OCI-LY1 (cell line): ENCODE measurements at regions not wholly inside any gene's neighbourhood (a gene's known extent, or its start where the extent isn't known, plus 50 kb on each side); places are given as distances from the start of the nearest gene placed in this dataset.

Experiments used
- H2AFZ ChIP-seq: fragments of 200-600 bp; sonication (generic), shearing (Covaris generic); 2 replicates; pipeline ENCODE4 v1.6.0; 2014; ENCODE audit warnings: antibody characterized with exemption, mild to moderate bottlenecking, low read length
- H3F3A ChIP-seq: fragments of 200-600 bp; sonication (generic), shearing (Covaris generic); 2 replicates; pipeline ENCODE4 v1.6.0; 2014; ENCODE audit warnings: mild to moderate bottlenecking, antibody characterized with exemption, low read length, moderate library complexity; ENCODE audit not compliant: insufficient read depth
- H3K27ac ChIP-seq: fragments of 200-600 bp; sonication (generic); 2 replicates; pipeline ENCODE4 v1.5.1; 2014; ENCODE audit warnings: low read length, mixed run types, mild to moderate bottlenecking, low read depth; ENCODE audit not compliant: poor library complexity, severe bottlenecking
- H3K27me3 ChIP-seq: fragments of 200-600 bp; sonication (generic); 2 replicates; pipeline ENCODE4 v1.6.0; 2014; ENCODE audit warnings: antibody characterized with exemption, mild to moderate bottlenecking, low read length, moderate library complexity; ENCODE audit not compliant: insufficient read depth
- H3K36me3 ChIP-seq: fragments of 200-600 bp; sonication (generic); 2 replicates; pipeline ENCODE4 v1.6.1; 2014; ENCODE audit warnings: mild to moderate bottlenecking, antibody characterized with exemption, low read length, moderate library complexity, mixed read lengths; ENCODE audit not compliant: insufficient read depth
- H3K4me1 ChIP-seq: fragments of 200-600 bp; sonication (generic); 2 replicates; pipeline ENCODE4 v1.5.1; 2014; ENCODE audit warnings: mild to moderate bottlenecking, low read length, moderate library complexity; ENCODE audit not compliant: insufficient read depth, severe bottlenecking
- H3K4me2 ChIP-seq: fragments of 200-600 bp; sonication (generic), shearing (Covaris generic); 2 replicates; pipeline ENCODE4 v1.6.1; 2014; ENCODE audit warnings: low read length
- H3K4me3 ChIP-seq: fragments of 200-600 bp; sonication (generic); 2 replicates; pipeline ENCODE4 v1.5.1; 2014; ENCODE audit warnings: low read length, low read depth, mild to moderate bottlenecking, mixed read lengths; ENCODE audit not compliant: poor library complexity, severe bottlenecking
- H3K79me2 ChIP-seq: fragments of 200-600 bp; shearing (Covaris generic); 2 replicates; pipeline ENCODE4 v1.6.1; 2016; ENCODE audit warnings: mixed run types, low read length, mixed read lengths; ENCODE audit not compliant: insufficient read depth
- H3K9ac ChIP-seq: fragments of 200-600 bp; sonication (generic), shearing (Covaris generic); 2 replicates; pipeline ENCODE4 v1.6.1; 2014; ENCODE audit warnings: mild to moderate bottlenecking, low read length, mixed read lengths
- H3K9me2 ChIP-seq: fragments of 200-600 bp; sonication (generic), shearing (Covaris generic); 2 replicates; pipeline ENCODE4 v1.6.1; 2014; ENCODE audit warnings: low read depth, mild to moderate bottlenecking, low read length, mixed read lengths
- H3K9me3 ChIP-seq: fragments of 200-600 bp; shearing (Covaris generic); 2 replicates; pipeline ENCODE4 v1.6.1; 2014; ENCODE audit warnings: low read length, mixed read lengths
- H4K20me1 ChIP-seq: fragments of 200-600 bp; sonication (generic), shearing (Covaris generic); 2 replicates; pipeline ENCODE4 v1.6.0; 2016; ENCODE audit warnings: mild to moderate bottlenecking, low read length; ENCODE audit not compliant: insufficient read depth
- EZH2 ChIP-seq: fragments of 200-600 bp; sonication (generic), shearing (Covaris generic); IDR thresholded peaks from 2 replicates; pipeline ENCODE4 v1.8.0; 2017; ENCODE audit warnings: borderline replicate concordance, mixed run types, mild to moderate bottlenecking, antibody characterized with exemption, low read length, moderate library complexity, mixed read lengths
- TF ChIP-seq, protein P1 (sequence below): fragments of 200-600 bp; sonication (generic), shearing (Covaris generic); IDR thresholded peaks from 2 replicates; pipeline ENCODE4 v1.5.1; 2017; ENCODE audit warnings: mild to moderate bottlenecking, antibody characterized with exemption, low read length, moderate library complexity, mixed read lengths

GRCh38 chr7:41834805-41835694 is 132.2 kb upstream of the INHBA start:
- Histone ChIP-seq H2AFZ (no peak overlapping the region), H3K36me3 (no peaks in the 10 kb centered on the region), H3K9ac (no peak overlapping the region), H3K27me3 (no peaks in the 10 kb centered on the region), H3K4me3 (no peak overlapping the region), H3K4me2 (no peak overlapping the region), H4K20me1 (no peaks in the 10 kb centered on the region), H3F3A (no peaks in the 10 kb centered on the region), H3K9me2 (no peaks in the 10 kb centered on the region), H3K9me3 (no peaks in the 10 kb centered on the region), H3K27ac (no peak overlapping the region), H3K79me2 (no peaks in the 10 kb centered on the region), H3K4me1 (no peaks in the 10 kb centered on the region)
- no peak for TF ChIP-seq EZH2
- TF ChIP-seq, protein P1, sequence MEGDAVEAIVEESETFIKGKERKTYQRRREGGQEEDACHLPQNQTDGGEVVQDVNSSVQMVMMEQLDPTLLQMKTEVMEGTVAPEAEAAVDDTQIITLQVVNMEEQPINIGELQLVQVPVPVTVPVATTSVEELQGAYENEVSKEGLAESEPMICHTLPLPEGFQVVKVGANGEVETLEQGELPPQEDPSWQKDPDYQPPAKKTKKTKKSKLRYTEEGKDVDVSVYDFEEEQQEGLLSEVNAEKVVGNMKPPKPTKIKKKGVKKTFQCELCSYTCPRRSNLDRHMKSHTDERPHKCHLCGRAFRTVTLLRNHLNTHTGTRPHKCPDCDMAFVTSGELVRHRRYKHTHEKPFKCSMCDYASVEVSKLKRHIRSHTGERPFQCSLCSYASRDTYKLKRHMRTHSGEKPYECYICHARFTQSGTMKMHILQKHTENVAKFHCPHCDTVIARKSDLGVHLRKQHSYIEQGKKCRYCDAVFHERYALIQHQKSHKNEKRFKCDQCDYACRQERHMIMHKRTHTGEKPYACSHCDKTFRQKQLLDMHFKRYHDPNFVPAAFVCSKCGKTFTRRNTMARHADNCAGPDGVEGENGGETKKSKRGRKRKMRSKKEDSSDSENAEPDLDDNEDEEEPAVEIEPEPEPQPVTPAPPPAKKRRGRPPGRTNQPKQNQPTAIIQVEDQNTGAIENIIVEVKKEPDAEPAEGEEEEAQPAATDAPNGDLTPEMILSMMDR, result no peak

DNA sequence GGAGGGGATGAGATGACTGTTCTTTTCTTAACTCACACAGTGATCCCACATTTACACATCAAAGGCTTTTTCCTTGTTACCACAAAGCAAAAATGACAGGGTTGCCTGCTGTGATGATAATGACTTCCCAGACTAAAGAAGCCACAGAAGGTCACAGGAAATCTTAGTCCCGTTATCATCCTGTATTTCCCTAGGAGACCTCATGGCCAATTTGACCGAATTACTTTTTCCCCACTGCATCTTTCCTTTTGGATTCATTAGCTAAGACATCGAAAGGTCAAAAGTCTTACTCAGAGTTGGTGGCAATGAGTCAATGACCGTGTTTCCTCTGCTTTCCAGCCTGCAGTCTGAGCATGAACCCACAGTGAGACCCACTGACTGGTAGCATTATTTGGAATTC is 130.1 kb upstream of the INHBA start:
- TF ChIP-seq EZH2, result no peak
- TF ChIP-seq, protein P1, result no peak
- no peaks in the 10 kb centered on the region for H3K4me1 ChIP-seq
- no peak overlapping the region for H3K4me2 ChIP-seq
- no peaks in the 10 kb centered on the region for H3K79me2 ChIP-seq
- H3K36me3 ChIP-seq, result no peaks in the 10 kb centered on the region
- no peaks in the 10 kb centered on the region for H3K9me3 ChIP-seq
- no peaks in the 10 kb centered on the region for H4K20me1 ChIP-seq
- no peaks in the 10 kb centered on the region for H3K27me3 ChIP-seq
- no peak overlapping the region for H3K4me3 ChIP-seq
- no peak overlapping the region for H3K9ac ChIP-seq
- no peak overlapping the region for H3K27ac ChIP-seq
- no peaks in the 10 kb centered on the region for H3K9me2 ChIP-seq
- H3F3A ChIP-seq, result no peaks in the 10 kb centered on the region
- H2AFZ ChIP-seq, result no peak overlapping the region

DNA sequence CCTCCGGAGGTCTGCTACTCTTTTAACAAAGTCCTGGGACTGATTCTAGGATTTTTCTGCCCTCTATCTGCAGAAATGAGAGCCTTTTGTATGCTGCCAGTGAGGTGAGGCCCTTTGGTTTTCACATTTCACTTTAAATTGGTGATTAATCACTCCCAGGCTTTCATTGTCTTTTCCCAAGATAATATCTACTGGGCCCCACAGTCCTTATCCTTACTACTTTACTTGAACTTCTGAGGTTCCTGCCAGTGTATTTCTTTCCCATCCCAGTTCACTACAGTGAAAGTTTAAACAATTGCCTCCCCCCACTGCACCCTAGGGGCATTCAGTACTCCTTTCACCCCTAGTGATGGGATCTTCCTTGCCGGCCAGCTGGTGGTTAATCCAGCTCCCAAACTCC is 127.4 kb upstream of the INHBA start:
- Histone ChIP-seq H3K4me1 (no peaks in the 10 kb centered on the region), H3K27ac (no peak overlapping the region), H4K20me1 (no peaks in the 10 kb centered on the region), H3K9me3 (no peaks in the 10 kb centered on the region), H3K27me3 (no peaks in the 10 kb centered on the region), H3K79me2 (no peaks in the 10 kb centered on the region), H3K4me3 (no peak overlapping the region), H3K36me3 (no peaks in the 10 kb centered on the region), H3F3A (no peaks in the 10 kb centered on the region), H3K9ac (no peak overlapping the region), H2AFZ (no peak overlapping the region), H3K4me2 (no peak overlapping the region), H3K9me2 (no peaks in the 10 kb centered on the region)
- TF ChIP-seq EZH2, result no peak
- TF ChIP-seq, protein P1, result no peak
